Thoracic aorta (tissue), 2 donors: ENCODE measurements at regions not wholly inside any gene's neighbourhood (a gene's known extent, or its start where the extent isn't known, plus 50 kb on each side); places are given as distances from the start of the nearest gene placed in this dataset.
"Not testable (repeated sequence)": the region's sequence is repeated elsewhere in the genome, so short reads cannot be mapped to it uniquely, and the experiment has no call there.

Experiments
- ATAC-seq: fragments of 150-250 bp; one replicate; pipeline ENCODE4 v1.8.0; 2017; ENCODE audit warnings: low read depth; ENCODE audit not compliant: insufficient number of reproducible peaks, low FRiP score
- DNase-seq: peaks from one replicate; pipeline ENCODE4 v3.0.0-alpha.2; 2020; ENCODE audit warnings: low spot score
- H3K27ac ChIP-seq, 2 donors: fragments of 200-600 bp; sonication (generic); 1 replicate in 1 of 2; 2 replicates in 1 of 2; pipeline ENCODE4 v1.5.1; 2016; ENCODE audit warnings: mild to moderate bottlenecking in 2 of 2, moderate library complexity in 2 of 2
- H3K27me3 ChIP-seq: fragments of 200-600 bp; sonication (generic); replicated peaks from 2 replicates; pipeline ENCODE4 v1.6.0; 2016; ENCODE audit warnings: mild to moderate bottlenecking; ENCODE audit not compliant: insufficient read depth
- H3K36me3 ChIP-seq: fragments of 200-600 bp; sonication (generic); one replicate; pipeline ENCODE4 v1.5.1; 2016
- H3K4me1 ChIP-seq, 2 donors: fragments of 200-600 bp; sonication (generic); 1 replicate in 1 of 2; 2 replicates in 1 of 2; pipeline versions ENCODE4 v1.5.1 to v1.6.0; 2016; ENCODE audit warnings: low read depth in 2 of 2, mild to moderate bottlenecking in 1 of 2; ENCODE audit not compliant: control insufficient read depth in 1 of 2
- H3K4me3 ChIP-seq: fragments of 200-600 bp; sonication (generic); 2 replicates; pipeline ENCODE4 v1.5.1; 2016; ENCODE audit warnings: mild to moderate bottlenecking
- H3K9me3 ChIP-seq: fragments of 200-600 bp; sonication (generic); 2 replicates; pipeline ENCODE4 v1.5.1; 2016
- TF ChIP-seq, protein P1 (sequence below): fragments of 200-600 bp; sonication (generic); IDR thresholded peaks from one replicate; pipeline ENCODE4 v1.5.1; 2019; ENCODE audit warnings: antibody characterized with exemption

DNA sequence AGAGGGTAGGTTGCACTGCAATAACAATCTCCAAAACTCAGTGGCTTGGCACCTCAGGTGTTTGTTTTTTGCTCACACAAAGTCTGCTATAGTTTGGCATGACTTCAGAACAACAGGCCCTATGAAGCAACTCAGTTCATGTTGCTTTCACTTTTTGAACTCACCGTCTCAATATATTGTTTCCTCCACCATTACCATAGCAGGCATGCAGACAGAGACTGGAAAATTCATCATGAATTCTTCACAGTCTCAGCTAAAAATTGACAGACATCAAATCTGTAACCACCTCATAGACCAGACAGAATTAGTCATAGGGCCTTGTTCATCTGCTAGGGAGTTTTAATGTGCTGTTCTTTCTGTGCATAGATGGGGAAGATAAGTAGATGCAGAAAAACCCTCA, 161.4 kb upstream of the POU1F1 start:
- Histone ChIP-seq H3K36me3 (no peaks in the 10 kb centered on the region), H3K4me3 (no peak overlapping the region), H3K4me1 (no peaks in the 10 kb centered on the region), H3K27me3 (no peaks in the 10 kb centered on the region), H3K27ac (no peak overlapping the region), H3K9me3 (no peaks in the 10 kb centered on the region)
- TF ChIP-seq, protein P1, sequence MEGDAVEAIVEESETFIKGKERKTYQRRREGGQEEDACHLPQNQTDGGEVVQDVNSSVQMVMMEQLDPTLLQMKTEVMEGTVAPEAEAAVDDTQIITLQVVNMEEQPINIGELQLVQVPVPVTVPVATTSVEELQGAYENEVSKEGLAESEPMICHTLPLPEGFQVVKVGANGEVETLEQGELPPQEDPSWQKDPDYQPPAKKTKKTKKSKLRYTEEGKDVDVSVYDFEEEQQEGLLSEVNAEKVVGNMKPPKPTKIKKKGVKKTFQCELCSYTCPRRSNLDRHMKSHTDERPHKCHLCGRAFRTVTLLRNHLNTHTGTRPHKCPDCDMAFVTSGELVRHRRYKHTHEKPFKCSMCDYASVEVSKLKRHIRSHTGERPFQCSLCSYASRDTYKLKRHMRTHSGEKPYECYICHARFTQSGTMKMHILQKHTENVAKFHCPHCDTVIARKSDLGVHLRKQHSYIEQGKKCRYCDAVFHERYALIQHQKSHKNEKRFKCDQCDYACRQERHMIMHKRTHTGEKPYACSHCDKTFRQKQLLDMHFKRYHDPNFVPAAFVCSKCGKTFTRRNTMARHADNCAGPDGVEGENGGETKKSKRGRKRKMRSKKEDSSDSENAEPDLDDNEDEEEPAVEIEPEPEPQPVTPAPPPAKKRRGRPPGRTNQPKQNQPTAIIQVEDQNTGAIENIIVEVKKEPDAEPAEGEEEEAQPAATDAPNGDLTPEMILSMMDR: no peak
- DNase-seq: no peak
- no peak for ATAC-seq

DNA sequence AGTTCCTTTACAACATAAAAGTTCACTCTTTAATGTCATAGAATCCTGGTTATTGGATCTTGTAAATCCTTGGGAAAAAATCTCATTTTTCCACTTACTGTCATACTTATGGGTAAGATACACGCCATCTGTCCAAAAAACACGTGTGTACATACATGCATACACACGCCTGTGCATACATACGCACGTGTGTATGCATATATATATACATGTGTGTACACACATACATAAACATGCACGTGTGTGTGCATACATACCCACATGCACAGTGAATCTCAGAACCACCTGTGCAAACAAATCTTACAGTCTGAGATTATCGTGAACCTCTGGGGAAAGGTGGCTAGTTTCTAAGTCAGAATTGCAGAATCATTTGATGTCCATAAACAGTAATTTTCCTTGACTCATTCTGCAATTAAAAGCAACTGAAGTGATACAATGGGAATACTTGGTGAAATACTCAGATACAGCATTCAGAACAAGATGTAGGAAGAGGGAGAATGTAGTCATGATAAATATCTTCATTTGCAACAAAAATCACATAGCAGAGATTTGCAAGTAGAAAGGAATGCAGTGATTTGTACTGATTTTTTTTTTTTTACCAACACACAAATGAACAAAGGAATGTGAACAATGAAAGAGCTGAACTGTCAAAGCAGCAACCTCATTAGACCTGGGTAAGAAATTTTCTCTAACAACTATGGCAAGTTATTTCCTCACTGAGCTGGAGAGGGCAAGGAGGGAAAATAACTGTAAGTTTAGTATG, 160.6 kb upstream of the POU1F1 start:
- no peaks in the 10 kb centered on the region for H3K9me3 ChIP-seq
- TF ChIP-seq, protein P1: no peak
- H3K27me3 ChIP-seq: no peaks in the 10 kb centered on the region
- DNase-seq (no peak), ATAC-seq (no peak)
- H3K27ac ChIP-seq: no peak overlapping the region
- no peaks in the 10 kb centered on the region for H3K36me3 ChIP-seq
- H3K4me1 ChIP-seq: no peaks in the 10 kb centered on the region
- H3K4me3 ChIP-seq: no peak overlapping the region

DNA sequence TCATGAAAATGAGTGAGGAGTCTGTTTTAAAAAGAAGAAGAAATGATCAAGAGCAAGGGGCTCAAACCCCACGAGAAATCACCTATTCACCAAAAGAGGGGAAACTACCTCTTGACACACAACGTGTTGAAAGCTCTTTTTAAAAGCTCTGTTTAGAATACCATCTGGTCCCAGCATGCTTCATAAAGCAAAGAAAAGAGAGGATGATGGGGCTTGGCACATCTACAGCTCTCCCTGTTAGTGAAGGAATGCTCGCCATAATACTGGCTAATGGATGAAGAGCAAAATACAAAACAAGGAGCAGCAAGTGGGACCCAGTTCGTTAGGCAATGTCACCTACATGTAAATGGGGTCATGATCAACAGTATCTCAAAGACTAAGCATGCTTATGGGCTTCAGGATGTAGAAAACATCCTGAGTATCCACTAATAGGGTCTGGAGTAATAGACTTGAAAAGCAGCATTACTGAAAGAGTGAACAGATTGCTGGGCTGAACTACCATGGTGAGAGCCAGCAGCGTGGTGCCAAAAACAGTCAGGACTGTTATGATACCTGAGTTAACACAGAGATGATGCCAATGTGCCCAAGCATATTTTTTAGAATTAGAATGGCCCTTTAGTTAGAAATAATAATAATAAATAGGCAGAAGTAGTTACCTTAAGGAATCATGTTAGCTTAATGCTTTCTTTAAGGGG, 159.7 kb upstream of the POU1F1 start:
- TF ChIP-seq, protein P1: no peak
- H3K4me1 ChIP-seq: no peaks in the 10 kb centered on the region

DNA sequence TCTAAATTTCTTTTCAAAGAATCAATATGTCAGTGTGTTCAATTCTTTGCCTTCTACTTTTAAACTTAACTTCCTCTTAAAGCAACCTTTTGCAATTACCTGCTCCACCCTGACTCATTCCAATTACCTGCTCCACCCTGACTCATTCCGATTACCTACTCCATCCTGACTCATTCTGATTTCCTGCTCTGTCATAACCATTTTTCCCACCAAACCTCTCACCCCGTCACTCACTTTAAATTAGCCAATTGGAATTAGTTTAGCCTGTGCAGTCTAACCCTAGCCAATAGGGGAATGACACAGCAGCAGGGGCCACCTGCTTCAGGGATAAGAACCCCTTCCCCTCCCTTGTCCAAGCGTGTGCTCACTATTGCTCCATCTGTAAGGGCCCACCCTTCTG, 157.1 kb upstream of the POU1F1 start:
- not testable (repeated sequence) for DNase-seq, H3K9me3 ChIP-seq, H3K4me1 ChIP-seq, H3K27ac ChIP-seq, H3K36me3 ChIP-seq, ATAC-seq, H3K27me3 ChIP-seq, H3K4me3 ChIP-seq

More for the DNA sequence above, 159.7 kb upstream of the POU1F1 start:
- H3K27ac ChIP-seq: no peak overlapping the region
- H3K4me3 ChIP-seq: no peak overlapping the region
- no peaks in the 10 kb centered on the region for H3K36me3 ChIP-seq
- no peak for DNase-seq
- H3K9me3 ChIP-seq: no peaks in the 10 kb centered on the region
- no peak for ATAC-seq
- H3K27me3 ChIP-seq: no peaks in the 10 kb centered on the region

DNA sequence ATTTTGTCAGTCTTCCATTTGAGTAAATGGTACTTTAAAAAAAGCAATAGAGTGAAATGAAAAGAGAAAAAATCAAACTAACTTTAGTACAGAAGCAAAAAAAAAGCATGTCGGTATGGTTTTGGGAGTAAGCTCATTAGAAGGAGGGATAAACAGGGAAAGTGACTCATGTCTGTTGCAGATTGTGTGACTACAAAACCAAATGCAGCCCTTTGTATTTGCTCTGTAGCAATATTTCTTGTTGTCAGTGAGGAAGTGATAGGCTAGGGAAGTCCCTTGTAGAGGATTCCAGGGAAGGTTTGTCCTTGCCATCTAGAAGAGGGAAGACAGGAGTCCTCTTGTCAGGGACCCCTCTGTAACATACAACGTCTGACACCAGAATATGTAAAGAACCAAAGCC, 150.5 kb upstream of the POU1F1 start:
- Histone ChIP-seq H3K36me3 (no peaks in the 10 kb centered on the region), H3K27me3 (no peaks in the 10 kb centered on the region), H3K27ac (no peak overlapping the region), H3K4me1 (no peaks in the 10 kb centered on the region), H3K4me3 (no peak overlapping the region), H3K9me3 (no peaks in the 10 kb centered on the region)
- ATAC-seq: no peak
- TF ChIP-seq, protein P1: no peak
- DNase-seq: no peak
